HG03066 (cell line): ENCODE measurements at regions not wholly inside any gene's neighbourhood (a gene's known extent, or its start where the extent isn't known, plus 50 kb on each side); places are given as distances from the start of the nearest gene placed in this dataset.
"Not testable (repeated sequence)": the region's sequence is repeated elsewhere in the genome, so short reads cannot be mapped to it uniquely, and the experiment has no call there.

Experiments used
- ATAC-seq: cut with Tn5 transposase; IDR thresholded peaks from one replicate; pipeline ENCODE4 v1.9.1; 2021; ENCODE audit warnings: low read depth; ENCODE audit not compliant: unreplicated experiment

DNA sequence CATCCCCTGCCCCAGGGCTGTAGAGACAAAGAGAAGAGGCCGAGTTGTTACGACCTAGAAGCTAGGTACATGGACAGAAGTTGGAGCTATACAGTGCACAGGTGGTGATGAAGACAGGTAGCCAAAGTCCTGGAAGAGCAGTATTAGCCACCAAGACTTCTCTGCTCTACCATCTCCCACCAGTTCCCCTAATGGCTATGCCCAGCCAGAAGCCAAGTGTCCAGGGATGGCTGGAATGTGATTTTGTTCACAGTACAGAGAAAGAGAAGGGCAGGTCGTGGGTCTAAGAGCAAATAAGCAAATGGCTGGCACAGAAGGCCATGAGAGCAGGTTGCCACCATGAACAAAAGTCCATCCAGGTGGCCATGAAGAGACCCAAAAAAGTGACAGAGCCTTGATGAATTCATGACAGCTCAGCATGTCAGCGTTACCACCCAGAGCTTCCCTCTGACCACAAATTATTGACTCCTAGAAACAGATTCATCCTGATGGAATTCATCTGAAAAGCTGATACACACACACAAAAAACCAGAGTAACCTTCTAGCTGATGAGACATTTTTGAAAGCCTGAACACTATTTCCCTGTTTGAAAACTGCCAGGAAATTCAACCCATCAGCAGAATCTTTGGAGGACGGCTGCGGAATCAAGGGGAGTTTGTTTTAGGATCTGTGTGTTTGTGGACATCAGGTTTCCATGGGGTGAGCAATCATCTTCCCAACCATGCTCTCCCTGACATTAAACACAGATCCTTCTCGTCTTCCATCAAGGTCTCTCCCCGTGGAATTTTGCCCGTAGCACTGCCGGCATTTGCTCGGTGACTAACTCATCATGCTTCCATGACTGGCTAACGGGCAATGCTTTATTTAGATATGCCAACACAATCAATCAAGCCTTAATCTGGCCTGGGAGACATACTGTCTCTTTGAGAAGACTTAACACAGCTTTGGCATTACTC lies 906.7 kb upstream of the AUTS2 start:
- ATAC-seq, result no peak

DNA sequence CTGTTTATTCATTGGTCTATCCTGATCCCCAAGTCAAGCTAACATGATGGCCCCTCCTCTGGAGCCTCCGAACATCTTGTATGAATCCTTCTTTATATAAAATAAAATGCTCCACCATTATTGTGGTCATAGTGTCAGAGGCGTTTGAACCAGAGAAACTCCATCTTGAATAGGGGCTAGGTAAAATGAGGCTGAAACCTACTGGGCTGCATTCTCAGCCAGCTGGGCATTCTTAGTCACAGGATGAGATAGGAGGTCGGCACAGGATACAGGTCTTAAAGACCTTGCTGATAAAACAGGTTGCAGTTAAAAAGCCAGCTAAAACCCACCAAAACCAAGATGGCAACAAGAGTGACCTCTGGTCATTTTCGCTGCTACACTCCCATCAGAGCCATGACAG lies 905.8 kb upstream of the AUTS2 start:
- no peak for ATAC-seq

DNA sequence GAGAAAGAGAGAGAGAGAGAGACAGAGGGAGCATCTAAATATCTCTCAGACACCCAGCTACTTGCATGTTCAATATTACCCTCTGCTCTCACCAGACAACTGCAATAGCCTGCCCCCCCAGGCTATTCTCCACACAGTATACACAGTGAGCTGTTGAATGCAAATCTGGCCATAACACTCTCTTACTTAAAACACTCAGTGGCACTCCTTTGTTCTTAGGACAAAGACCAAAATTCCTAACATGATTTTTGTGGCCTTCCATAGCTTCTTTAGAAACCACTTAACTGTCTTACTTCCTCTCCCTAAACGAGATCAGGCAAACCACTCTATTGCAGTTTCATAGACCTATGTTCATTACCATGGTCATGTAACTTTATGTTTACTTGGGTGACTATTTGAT lies 903.6 kb upstream of the AUTS2 start:
- no peak for ATAC-seq

DNA sequence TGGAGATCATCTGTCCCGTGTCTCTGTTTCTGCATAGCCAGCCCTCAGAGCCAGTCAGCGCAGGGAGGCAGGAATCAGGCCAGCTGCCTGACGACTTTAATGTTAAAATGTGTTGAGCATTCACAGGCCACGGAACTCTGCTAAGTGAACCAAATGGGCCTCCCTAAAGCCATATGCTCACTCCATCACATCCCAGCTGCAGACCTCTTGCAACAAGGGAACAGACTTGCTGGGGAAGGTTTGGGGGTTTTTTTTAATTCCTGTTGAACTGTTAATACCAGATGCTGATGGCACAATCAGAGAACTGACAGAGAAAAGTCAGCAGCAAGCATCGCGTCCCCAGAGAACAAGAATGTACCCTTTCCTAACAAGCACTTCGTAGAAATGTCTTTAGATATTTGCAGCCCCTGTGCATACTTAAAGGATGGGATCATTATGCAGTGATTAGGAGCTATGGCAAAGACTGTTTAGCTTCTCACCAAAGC lies 900.4 kb upstream of the AUTS2 start:
- no peak for ATAC-seq

DNA sequence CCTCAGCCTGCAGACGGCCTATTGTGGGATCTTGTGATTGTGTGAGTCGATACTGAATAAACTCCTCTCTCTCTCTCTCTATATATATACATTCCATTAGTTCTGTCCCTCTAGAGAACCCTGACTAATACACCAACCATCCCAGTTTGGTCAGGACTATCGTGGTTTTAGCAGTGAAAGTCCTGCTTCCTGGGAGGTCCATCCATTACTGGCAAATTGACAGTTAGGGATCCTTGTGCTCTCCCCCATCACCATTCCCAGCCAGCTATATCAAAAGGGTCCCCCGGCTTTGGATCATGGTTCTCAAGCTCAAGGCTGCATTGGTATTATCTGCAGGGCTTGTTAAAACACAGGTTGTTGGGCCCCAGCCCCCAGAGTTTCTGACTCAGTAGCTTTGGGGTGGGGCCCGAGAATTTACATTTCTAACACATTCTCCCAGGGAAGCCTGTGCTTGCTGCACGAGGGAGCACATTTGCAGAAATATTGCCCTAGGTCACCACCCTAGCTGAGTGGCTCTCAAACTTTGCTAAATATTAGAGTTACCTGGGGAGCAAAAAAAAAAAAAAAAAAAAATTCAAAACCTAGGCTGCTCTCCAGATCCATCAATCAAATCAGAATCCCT lies 899.1 kb upstream of the AUTS2 start:
- ATAC-seq, result no peak

DNA sequence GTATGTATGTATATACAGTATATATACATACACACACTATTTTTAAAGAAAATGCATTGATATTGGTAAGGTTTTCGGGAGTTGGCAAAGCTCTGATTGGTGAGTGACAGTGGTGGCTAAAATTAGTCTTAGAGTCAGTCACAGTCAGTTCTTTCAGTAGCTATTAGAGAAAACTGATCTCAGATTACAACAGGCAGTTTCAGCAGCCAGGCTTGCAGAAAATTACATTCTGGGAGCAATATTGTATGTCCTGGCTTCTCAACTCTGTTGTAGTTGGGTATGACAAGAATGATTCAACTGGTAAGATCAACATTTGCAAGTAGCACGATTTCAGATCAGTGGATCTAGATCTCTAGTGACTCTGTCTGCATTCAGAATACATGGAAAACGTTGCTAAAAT lies 897.9 kb upstream of the AUTS2 start:
- no peak for ATAC-seq

DNA sequence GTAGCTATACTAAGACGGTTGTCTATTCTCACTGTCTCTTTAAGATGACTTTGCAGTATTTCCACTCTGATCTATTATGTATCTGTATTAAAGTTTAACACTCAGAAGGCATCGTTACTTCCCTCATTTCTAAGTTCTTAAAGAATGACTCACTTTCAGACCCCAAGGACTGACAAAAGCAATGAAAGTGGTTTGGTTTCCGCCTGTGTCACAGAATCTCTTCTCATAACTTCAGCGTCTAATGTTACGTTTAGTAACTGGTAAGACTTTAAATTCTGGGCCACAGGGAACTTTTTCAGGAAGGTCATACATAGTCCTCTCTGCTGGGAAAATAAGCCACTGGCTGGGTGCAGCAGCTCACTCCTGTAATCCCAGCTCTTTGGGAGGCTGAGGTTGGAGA lies 892.0 kb upstream of the AUTS2 start:
- no peak for ATAC-seq

DNA sequence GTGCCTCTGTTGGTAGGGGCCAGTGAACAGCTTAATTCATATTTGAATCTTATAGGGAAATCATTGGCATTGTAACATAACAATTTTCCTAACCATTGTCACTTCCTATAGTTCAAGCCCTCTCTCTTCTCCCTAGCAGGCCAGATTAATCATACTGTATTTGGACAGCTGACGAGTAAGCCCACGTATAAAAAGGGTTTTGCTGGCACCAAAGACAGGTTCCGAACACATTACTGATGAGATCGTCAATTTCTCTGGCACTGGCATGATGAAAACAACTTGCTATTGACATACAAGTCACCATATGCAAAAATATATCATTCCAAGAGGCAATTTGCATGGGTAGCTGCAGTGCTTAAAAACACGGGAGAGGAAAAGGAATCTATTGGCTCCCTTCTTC lies 891.1 kb upstream of the AUTS2 start:
- ATAC-seq, result no peak

DNA sequence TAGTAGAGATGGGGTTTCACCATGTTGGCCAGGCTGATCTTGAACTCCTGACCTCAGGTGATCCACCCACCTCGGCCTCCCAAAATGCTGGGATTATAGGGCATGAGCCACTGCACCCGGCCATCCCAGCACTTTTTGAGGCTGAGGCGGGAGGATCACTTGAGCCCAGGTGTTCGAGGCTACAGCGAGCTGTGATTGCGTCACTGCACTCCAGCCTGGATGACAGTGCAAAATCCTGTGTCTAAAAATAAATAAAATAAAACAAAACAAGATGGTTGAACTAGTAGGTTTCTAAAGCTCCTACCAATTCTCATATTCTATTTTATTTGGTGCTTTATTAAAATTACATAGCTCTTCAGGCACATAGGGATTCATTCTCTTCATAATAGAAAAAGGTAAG lies 890.3 kb upstream of the AUTS2 start:
- ATAC-seq, result no peak

DNA sequence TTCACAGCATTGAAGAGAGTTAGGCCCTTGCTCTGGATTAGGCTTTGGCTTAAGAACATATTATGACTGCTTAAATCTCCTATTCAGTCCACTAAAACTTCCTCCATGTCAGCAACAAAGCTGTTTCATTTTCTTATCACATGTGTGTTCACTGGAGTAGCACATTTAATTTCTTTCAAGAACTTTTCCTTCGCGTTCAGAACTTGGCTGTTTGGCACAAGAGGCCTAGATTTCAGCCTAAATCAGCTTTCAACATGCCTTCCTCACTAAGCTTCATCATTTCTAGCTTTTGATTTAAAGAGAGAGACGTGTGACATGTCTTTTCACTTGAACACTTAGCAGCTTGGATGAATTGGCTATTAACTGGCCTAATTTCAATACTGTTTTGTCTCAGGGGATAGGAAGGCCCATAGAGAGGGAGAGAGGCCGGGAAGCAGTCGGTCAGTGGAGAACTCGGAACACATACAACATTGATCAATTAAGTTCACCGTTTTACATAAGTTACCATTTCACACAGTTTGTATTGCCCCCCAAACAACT lies 885.2 kb upstream of the AUTS2 start:
- no peak for ATAC-seq

DNA sequence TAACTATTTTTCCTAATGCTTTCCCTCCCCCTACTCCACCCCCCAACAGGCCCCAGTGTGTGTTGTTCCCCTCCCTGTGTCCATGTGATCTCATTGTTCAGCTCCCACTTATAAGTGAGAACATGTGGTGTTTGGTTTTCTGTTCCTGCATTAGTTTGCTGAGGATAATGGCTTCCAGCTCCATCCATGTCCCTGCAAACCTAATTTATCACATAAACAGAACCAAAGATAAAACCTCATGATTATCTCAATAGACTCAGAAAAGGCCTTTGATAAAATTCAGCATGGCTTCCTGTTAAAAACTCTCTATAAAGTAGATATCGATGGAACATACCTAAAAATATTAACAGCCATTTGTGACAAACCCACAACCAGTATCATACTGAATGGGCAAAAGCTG lies 884.1 kb upstream of the AUTS2 start:
- ATAC-seq, result not testable (repeated sequence)

DNA sequence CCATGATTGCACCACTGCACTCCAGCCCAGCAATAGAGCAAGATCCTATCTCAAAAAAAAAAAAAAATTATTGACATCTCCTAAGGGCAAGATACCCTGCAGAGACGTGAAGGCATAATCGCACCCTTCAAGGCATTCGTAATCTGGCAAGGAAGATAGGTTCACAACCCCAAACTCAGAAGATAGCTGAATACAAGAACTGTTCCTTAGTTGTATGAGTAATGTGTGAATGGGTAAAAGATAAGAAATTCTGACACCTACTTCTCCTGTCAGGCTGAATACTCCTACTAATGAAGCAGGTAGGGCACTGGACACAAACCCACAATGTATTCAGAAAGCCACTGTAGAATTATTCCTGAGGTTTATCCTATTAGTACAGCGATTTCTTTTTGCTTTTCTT lies 882.4 kb upstream of the AUTS2 start:
- no peak for ATAC-seq

DNA sequence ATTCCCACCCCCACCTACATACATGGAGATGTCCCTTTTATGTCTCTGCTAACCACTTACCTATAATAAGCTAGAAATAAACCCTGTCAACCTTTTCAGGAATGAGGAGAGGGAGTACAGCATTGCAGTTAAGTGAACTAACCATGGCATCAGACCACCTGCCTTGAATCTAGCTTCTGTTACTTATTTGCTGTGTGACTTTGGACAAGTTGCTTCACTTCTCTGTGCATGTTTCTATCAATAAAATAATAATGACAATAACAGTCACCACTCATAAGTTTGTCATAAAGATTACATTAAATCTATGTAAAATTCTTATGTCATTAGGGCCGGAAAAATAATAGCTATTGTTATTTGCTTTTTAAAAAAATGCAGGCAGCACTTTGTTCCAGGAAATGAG lies 881.1 kb upstream of the AUTS2 start:
- ATAC-seq, result no peak

DNA sequence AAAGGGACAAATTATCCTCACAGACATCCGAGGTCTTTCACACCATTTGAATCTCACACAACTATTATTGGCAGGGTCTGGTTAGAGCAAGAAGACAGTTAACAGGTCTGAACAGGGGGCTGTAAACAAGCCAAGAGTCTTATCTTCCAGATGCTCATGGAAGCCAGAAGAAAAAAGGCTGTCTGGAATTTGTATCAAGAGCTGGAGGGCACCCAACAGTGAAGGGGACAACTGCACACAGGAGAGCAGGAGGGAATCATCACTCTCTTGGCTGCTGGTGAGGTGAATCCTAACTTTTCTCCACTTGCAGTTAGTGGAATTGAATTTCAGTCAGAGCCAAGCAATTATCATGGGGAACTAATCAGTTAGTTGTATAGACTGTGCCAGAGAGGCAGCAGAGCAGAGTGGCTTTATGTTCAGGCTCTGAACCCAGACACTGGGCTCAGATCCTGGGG lies 880.2 kb upstream of the AUTS2 start:
- ATAC-seq, result no peak

DNA sequence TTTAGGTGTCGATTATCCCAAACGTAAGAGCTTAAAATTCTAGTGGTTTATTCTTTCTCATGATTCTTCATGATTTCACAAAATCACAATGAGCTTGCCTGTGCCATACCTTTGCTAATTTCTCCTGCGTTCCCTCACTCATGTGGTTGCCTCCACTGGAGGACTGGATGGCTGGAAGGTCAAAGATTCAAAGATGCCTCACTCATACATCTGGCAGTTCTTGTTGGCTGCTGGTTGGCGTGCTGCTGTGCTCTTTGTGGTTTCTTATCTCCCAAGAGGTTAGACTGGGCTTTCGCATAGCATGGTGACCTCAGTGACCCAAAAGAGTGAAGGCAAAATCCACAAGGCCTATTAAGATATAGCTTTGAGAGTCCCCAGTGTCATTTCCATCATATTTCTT lies 877.6 kb upstream of the AUTS2 start:
- ATAC-seq, result no peak

DNA sequence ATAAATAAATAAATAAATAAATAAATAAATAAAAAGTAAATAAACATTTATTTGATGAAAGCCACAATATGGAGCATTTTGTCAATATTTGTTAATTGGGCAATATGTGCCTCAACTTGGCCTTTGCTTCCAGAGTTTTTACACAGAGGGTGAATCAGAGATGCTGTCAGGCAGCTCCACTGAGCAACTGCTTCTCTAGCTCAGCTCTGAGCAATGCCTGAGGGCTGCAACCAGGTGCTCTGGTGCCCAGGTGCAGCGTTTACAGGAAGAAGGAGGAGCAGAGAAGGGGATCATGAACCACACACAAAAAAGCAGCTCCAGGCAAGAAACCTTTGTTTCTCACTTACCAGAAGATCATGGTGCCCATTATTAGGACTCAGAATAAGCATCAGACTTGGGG lies 876.2 kb upstream of the AUTS2 start:
- ATAC-seq, result no peak

DNA sequence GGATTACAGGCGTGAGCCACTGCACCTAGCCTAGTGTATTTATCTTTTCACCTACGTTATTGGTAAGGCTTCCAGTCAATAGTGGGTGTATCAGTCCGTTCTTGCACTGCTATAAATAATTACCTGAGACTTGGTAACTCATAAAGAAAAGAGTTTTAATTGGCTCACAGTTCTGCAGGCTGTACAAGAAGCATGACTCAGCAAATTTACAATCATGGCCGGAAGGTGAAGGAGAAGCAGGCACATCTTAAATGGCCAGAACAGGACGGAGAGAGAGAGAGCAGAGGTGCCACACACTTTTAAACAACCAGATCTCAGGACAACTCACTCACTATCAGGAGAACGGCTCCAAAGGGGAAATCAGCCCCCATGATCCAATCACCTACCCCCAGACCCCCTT lies 873.3 kb upstream of the AUTS2 start:
- no peak for ATAC-seq

DNA sequence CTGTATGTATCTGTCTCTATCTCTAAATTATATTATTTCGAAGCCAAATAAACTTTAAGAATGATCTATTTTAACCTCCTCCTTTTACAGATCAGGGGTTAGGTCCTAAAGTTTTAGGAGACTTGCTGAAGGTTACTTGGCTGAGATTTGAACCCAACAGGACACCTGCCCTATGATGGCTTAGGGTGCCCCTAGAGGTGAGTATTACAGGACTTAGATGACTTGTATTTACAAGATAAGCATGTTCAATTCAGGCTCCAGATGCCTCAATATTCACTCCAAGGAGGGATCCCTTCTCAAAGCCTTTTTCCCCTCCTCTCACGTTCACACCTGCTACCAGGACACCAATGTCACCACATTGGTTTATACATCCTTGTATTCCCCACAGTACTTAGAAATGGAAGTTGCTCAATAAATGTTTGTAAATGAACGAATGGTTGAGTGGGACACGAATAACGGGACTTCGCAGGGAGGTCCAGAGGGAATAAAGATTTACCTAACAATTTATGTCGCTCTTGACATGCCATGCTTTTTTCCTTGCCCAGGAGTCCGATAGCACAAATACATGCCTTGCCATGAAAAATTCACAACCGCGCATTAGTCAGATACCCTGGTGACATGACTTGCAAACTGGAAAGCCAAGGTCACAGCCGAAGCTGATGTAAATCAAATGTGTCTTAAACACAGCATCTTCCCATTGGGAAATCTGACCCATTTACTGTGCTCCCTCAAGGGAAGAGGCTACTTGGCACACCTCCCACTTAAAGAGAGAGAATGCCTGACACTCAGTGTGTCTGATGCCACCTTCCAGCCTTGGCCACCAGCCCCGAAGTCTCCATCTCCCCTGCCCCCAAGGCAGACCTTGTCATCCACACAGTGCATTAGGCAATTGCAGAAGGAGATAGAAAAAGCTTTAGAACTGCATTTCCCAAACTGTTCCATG lies 872.2 kb upstream of the AUTS2 start:
- no peak for ATAC-seq

DNA sequence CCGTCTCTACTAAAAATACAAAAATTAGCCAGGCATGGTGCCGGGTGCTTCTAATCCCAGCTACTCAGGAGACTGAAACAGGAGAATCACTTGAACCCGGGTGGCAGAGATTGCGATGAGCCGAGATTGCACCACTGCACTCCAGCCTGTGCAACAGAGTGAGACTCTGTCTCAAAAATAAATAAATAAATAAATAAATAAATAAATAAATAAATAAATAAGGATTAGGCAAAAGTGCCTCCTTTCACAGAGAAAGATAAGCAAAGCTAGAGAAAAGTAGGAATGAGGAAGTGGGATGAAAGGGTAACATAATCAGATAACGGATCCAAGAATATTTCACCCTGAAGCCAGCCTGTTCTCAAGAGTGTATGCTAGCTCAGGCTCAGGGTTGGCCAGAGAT lies 869.6 kb upstream of the AUTS2 start:
- ATAC-seq, result not testable (repeated sequence)

DNA sequence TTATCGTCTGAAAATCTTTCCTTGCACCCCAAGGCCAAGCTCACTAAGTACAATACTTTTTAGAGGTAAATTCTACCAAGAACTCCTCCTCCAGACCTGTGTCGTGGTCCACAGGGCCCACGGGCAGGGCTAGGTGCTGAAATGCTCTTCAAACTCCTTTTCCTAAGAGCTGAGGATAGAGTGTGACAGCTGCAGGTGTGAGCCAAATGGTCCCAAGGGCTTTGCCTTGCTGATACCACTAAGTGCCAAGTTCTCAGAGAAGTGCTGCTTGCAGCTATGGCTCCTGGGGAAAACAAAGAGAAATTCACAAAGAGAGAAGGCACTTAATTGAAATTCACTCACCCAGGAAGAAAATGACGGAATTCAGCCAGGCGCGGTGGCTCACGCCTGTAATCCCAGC lies 868.9 kb upstream of the AUTS2 start:
- ATAC-seq, result no peak

DNA sequence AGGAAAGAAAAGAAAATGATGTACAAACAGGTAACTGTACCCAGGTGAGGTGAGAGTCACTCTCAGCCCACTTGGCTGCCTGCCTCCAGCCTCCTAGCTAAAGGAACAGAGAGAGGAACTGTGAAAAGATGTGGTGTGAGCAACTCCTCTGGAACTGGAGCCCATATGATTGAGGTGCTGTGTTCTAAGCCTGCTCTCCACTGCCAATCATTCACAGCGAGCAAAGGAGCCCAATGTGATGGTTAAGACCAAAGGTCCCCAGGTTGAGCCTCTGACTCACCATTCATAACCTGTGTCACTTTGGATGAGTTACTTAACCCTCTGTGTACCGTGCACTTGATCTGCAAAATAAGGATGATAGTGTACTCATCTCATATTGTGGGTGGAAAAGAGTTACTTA lies 868.1 kb upstream of the AUTS2 start:
- no peak for ATAC-seq
